GM12874 (cell line): ENCODE measurements at regions not wholly inside any gene's neighbourhood (a gene's known extent, or its start where the extent isn't known, plus 50 kb on each side); places are given as distances from the start of the nearest gene placed in this dataset.

Source experiments
- TF ChIP-seq, protein P1 (sequence below): IDR thresholded peaks from 2 replicates; pipeline ENCODE4 v1.5.1; 2011; ENCODE audit warnings: low read depth, mild to moderate bottlenecking, control low read depth, low read length, moderate library complexity; ENCODE audit not compliant: insufficient read depth

- TF ChIP-seq, protein P1, sequence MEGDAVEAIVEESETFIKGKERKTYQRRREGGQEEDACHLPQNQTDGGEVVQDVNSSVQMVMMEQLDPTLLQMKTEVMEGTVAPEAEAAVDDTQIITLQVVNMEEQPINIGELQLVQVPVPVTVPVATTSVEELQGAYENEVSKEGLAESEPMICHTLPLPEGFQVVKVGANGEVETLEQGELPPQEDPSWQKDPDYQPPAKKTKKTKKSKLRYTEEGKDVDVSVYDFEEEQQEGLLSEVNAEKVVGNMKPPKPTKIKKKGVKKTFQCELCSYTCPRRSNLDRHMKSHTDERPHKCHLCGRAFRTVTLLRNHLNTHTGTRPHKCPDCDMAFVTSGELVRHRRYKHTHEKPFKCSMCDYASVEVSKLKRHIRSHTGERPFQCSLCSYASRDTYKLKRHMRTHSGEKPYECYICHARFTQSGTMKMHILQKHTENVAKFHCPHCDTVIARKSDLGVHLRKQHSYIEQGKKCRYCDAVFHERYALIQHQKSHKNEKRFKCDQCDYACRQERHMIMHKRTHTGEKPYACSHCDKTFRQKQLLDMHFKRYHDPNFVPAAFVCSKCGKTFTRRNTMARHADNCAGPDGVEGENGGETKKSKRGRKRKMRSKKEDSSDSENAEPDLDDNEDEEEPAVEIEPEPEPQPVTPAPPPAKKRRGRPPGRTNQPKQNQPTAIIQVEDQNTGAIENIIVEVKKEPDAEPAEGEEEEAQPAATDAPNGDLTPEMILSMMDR = no peak
Observed at GRCh38 chr4:134645778-134646177, 444.2 kb upstream of the PABPC4L start.

GRCh38 chr4:134636338-134637051 lies 434.9 kb upstream of the PABPC4L start:
- TF ChIP-seq, protein P1 = no peak

- TF ChIP-seq, protein P1 = no peak
Observed at GRCh38 chr4:134634301-134634700, 432.7 kb upstream of the PABPC4L start.

DNA sequence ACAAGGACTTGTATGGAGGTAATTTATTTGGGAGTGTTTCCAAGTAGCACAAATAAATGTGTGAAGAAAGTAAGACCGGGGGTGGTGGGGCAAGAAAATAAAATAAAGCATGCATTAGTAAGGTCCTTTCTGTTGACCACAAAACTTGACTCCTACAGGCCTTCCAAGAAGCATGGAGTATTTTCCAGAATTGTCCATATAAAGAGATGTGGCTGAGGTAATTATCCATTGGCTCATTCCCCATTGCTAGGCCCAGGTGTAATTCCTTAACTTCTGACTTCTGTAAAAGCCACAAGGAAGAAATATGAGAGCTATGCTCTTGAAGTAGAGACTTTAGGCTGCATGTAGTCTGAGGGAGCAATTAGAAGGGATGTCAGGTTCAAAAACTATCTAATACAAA lies 430.5 kb upstream of the PABPC4L start:
- TF ChIP-seq, protein P1 = no peak

DNA sequence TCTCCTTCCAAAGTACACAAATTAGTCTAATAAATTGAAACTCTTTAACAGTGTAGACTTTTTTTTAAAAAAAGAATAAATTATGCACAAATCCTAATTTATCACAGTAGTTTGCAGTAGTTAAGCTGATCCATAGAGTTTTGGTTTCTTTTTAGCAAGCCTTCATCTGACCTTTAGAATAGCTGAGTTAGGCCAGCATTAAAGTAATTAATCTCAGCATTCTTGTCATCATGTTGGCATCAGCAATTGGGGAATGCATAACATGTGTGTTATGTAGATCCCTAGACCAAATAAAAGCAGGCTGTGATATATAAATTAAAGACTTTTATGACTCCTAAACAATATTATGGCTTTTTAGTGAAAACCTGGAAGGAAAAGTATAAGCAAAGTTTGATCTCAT lies 426.5 kb upstream of the PABPC4L start:
- TF ChIP-seq, protein P1 = no peak

- TF ChIP-seq, protein P1 = no peak
Observed at GRCh38 chr4:134627366-134627765, 425.8 kb upstream of the PABPC4L start.

- TF ChIP-seq, protein P1 = no peak
Observed at GRCh38 chr4:134624365-134624764, 422.8 kb upstream of the PABPC4L start.
